SH-SY5Y (cell line): ENCODE measurements at regions not wholly inside any gene's neighbourhood (a gene's known extent, or its start where the extent isn't known, plus 50 kb on each side); places are given as distances from the start of the nearest gene placed in this dataset.

Source experiments
- GATA2 ChIP-seq: IDR thresholded peaks from 2 replicates; pipeline ENCODE4 v1.6.1; 2011; ENCODE audit warnings: mild to moderate bottlenecking, low read depth, low read length
- GATA3 ChIP-seq: IDR thresholded peaks from 2 replicates; pipeline ENCODE4 v1.6.1; 2011; ENCODE audit warnings: low read depth, mild to moderate bottlenecking, low read length, moderate library complexity

DNA sequence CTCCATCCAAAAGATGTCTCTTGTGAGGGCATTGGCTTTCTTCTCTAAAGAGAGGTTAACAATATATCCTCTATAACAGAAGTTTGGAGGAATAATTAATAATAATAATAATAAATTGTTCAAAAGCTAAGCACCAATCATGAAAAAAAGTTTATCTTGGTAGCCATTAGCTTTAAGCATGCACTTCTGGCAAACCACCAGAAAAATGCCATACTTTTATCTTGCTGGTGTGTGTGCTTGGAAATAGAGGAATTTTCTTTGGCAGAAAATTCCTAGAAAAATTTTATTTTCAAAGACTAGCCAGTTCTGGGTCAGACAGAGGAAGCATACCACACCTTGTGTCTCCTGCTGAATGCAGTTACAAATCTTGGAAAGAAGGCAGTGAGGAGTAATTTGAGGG is 52.5 kb upstream of the NPY start:
- TF ChIP-seq GATA2 (no peak), GATA3 (no peak)

DNA sequence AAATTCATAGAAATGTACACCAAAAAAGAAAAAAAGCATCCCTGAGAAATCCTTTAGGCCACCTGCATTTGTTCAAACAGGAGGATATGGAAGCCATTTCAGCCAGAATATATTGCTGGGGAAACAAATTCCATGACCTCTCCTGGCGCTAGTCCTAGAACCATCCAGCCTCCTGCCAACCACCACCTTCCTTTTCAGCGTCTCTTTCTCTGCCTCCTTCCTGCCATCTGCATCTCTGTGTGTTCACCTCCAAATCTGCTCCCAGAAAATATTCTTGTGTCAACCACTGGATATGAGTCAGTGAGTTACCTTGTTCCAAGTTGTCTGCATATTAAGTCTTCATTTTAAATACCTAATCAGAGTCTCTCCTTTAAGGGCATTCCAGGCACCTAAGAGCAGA is 50.6 kb upstream of the NPY start:
- TF ChIP-seq GATA2, result no peak
